ENCODE measurements at regions not wholly inside any gene's neighbourhood (a gene's known extent, or its start where the extent isn't known, plus 50 kb on each side); places are given as distances from the start of the nearest gene placed in this dataset.

- CTCF ChIA-PET = interaction anchor here (0.7 kb wide), 1 partner anchor 154 kb away, joined by 3 read pairs; no protein-coding TSS in a partner anchor
- no peak for TF ChIP-seq CTCF (conservative IDR thresholded peaks at IDR 0.05; ENCODE audit: low read depth)
- POLR2A ChIA-PET (ENCODE audit: low non-redundant PET) = no interaction called here
- no peak overlapping the region for H3K27ac ChIP-seq
- no peak for DNase-seq (ENCODE audit: low spot score)
These were observed 677.0 kb upstream of the KLF4 start for GRCh38 chr9:108166519-108166918.

GRCh38 chr9:108163321-108164005 lies 673.9 kb upstream of the KLF4 start:
- DNase-seq (ENCODE audit: low spot score) = no peak
- H3K27ac ChIP-seq = no peak overlapping the region
- POLR2A ChIA-PET (ENCODE audit: low non-redundant PET) = no interaction called here
- CTCF ChIA-PET = no interaction called here
- no peak for TF ChIP-seq CTCF (conservative IDR thresholded peaks at IDR 0.05; ENCODE audit: low read depth)

- CTCF ChIA-PET = interaction anchor here (0.6 kb wide), 1 partner anchor 349 kb away, joined by 4 read pairs; no protein-coding TSS in a partner anchor
- H3K27ac ChIP-seq = no peak overlapping the region
- no peak for TF ChIP-seq CTCF (conservative IDR thresholded peaks at IDR 0.05; ENCODE audit: low read depth)
- POLR2A ChIA-PET (ENCODE audit: low non-redundant PET) = no interaction called here
- no peak for DNase-seq (ENCODE audit: low spot score)
These were observed 673.1 kb upstream of the KLF4 start for GRCh38 chr9:108162664-108163063.

- no peak overlapping the region for H3K27ac ChIP-seq
- ChIA-PET CTCF (interaction anchor here (0.6 to 0.7 kb wide), 3 partner anchors 204 to 393 kb away, joined by 3 read pairs; no protein-coding TSS in a partner anchor), POLR2A (ENCODE audit: low non-redundant PET) (interaction anchor here (0.5 kb wide), 1 partner anchor 29 kb away, joined by 3 read pairs; no protein-coding TSS in a partner anchor)
- DNase-seq (ENCODE audit: low spot score) = no peak
- TF ChIP-seq CTCF (conservative IDR thresholded peaks at IDR 0.05; ENCODE audit: low read depth) = no peak
These were observed 671.9 kb upstream of the KLF4 start for GRCh38 chr9:108161503-108161902.

GRCh38 chr9:108160706-108161355 lies 671.3 kb upstream of the KLF4 start:
- DNase-seq (ENCODE audit: low spot score) = no peak
- ChIA-PET POLR2A (ENCODE audit: low non-redundant PET) (interaction anchor here (0.5 kb wide), 1 partner anchor 29 kb away, joined by 3 read pairs; no protein-coding TSS in a partner anchor), CTCF (interaction anchor here (0.6 to 0.7 kb wide), 3 partner anchors 205 to 394 kb away, joined by 3 read pairs; no protein-coding TSS in a partner anchor)
- no peak for TF ChIP-seq CTCF (conservative IDR thresholded peaks at IDR 0.05; ENCODE audit: low read depth)
- no peak overlapping the region for H3K27ac ChIP-seq

- CTCF ChIA-PET = no interaction called here
- no peak overlapping the region for H3K27ac ChIP-seq
- DNase-seq (ENCODE audit: low spot score) = no peak
- POLR2A ChIA-PET (ENCODE audit: low non-redundant PET) = no interaction called here
- no peak for TF ChIP-seq CTCF (conservative IDR thresholded peaks at IDR 0.05; ENCODE audit: low read depth)
These were observed 670.5 kb upstream of the KLF4 start for GRCh38 chr9:108160039-108160438.
